ENCODE measurements at regions not wholly inside any gene's neighbourhood (a gene's known extent, or its start where the extent isn't known, plus 50 kb on each side); places are given as distances from the start of the nearest gene placed in this dataset.

DNA sequence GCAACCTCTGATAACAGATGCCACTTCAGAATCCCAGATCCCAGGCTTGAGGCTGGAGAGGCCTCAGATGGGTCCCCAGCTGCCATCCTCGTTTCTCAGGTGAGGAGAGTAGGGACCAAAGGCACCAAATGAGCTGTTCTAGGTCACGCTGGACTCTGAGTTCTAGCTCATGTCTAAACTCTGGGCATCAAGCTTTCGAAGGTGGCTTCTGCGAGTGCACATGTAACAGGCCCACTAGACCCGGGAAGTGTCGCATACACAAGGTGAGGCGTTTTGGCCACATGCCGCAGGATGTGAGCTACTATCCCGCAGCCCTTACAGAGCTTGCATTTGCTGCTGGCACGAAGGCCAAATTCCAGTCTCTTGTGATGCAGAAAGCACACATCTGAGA, 355.1 kb upstream of the SHH start:
- TF ChIP-seq EZH2 (IDR thresholded peaks at IDR 0.05; ENCODE audit: insufficient read depth, poor library complexity, severe bottlenecking), result no peak
- no peak for TF ChIP-seq EZH2phosphoT487 (IDR thresholded peaks at IDR 0.05; ENCODE audit: insufficient read depth, low read depth)

Data from GM23248 (cell line).